ENCODE measurements at regions not wholly inside any gene's neighbourhood (a gene's known extent, or its start where the extent isn't known, plus 50 kb on each side); places are given as distances from the start of the nearest gene placed in this dataset.

GRCh38 chr2:193276560-193276959 is 1081.8 kb upstream of the TMEFF2 start:
- no peaks in the 10 kb centered on the region for H3K23me2 ChIP-seq (ENCODE audit: low read depth, low read length)
- 97% methylated on average over 16 of the region's 16 CpGs; no CpG with 5 or more reads in 1 of the 2 experiments for WGBS, 2 experiments (ENCODE audit: extremely low coverage in 1 of 2, insufficient coverage in 1 of 2, insufficient read length in 1 of 2, insufficient replicate concordance in 2 of 2, low coverage in 1 of 2, low lambda C conversion rate in 2 of 2, missing lambda C conversion rate in 1 of 2)
- no peak overlapping the region for H3K9ac ChIP-seq (replicated peaks in 1 of 4; ENCODE audit: extremely low read depth in 1 of 4, low read depth in 3 of 4, low read length in 3 of 4)
- no peaks in the 10 kb centered on the region for H3K4me1 ChIP-seq (replicated peaks in 1 of 4; ENCODE audit: control insufficient read depth in 3 of 4, insufficient read depth in 4 of 4, low read length in 3 of 4)
- H4K20me1 ChIP-seq (replicated peaks in 1 of 2; ENCODE audit: control insufficient read depth in 1 of 2, insufficient read depth in 2 of 2, low read length in 2 of 2): no peaks in the 10 kb centered on the region
- H4K8ac ChIP-seq (ENCODE audit: extremely low read depth, insufficient read depth, low read length): 0 out of 2 replicates have a peak overlapping the region, but pooled peaks have one; percentile 21
- H3K27me3 ChIP-seq (replicated peaks in 1 of 4; ENCODE audit: control insufficient read depth in 3 of 4, extremely low read depth in 1 of 4, insufficient read depth in 3 of 4, low read length in 3 of 4): peaks cover 0 to 1% (median 0%) of the 10 kb centered on the region in 4 experiments; a peak in 1 of 7 replicates
- no peaks in the 10 kb centered on the region for H3K79me2 ChIP-seq (ENCODE audit: control insufficient read depth in 1 of 2, insufficient read depth in 2 of 2, low read length in 2 of 2)
- H3K9me3 ChIP-seq (ENCODE audit: insufficient read depth in 2 of 2, low read depth in 1 of 2, low read length in 1 of 2): no peaks in the 10 kb centered on the region; a peak in 2 of 4 replicates
- no peak overlapping the region for H2AFZ ChIP-seq (ENCODE audit: low read length)
- no peak overlapping the region for H3K4me2 ChIP-seq (ENCODE audit: insufficient read depth in 1 of 2, low read depth in 2 of 2, low read length in 2 of 2)
- H2BK12ac ChIP-seq (ENCODE audit: low read depth, low read length): no peak overlapping the region
- no peak overlapping the region for H3K4me3 ChIP-seq (ENCODE audit: extremely low read depth in 1 of 4, insufficient read depth in 2 of 4, low read depth in 3 of 4, low read length in 4 of 4)
- POLR2A ChIA-PET (ENCODE audit: partially characterized antibody): no interaction called here
- no peak overlapping the region for H4K91ac ChIP-seq (replicated peaks; ENCODE audit: insufficient read length, low read length)
- no peak overlapping the region for H2BK120ac ChIP-seq (replicated peaks; ENCODE audit: low read depth, low read length)
- TF ChIP-seq JUND (IDR thresholded peaks at IDR 0.05; ENCODE audit: low read length) (no peak), SP2 (IDR thresholded peaks at IDR 0.05; ENCODE audit: low read length) (no peak), HDAC2 (IDR thresholded peaks at IDR 0.05; ENCODE audit: borderline replicate concordance in 1 of 2, low read depth in 2 of 2, low read length in 2 of 2) (no peak), CTCF (IDR thresholded peaks at IDR 0.05; ENCODE audit: control extremely low read depth in 1 of 3, insufficient read depth in 1 of 3, low read depth in 1 of 3, low read length in 3 of 3) (no peak)
- DNase-seq (ENCODE audit: low read depth in 1 of 2, low spot score in 2 of 2) (no peak), FAIRE-seq (no peak)
- H2BK20ac ChIP-seq (ENCODE audit: low read length): no peak overlapping the region
- no peaks in the 10 kb centered on the region for H3K36me3 ChIP-seq (ENCODE audit: control insufficient read depth in 2 of 4, insufficient read depth in 4 of 4, low read length in 3 of 4)
- no peak overlapping the region for H3K27ac ChIP-seq (ENCODE audit: low read depth, low read length)
- no peak overlapping the region for H2BK15ac ChIP-seq (ENCODE audit: low read length)
- H3K4ac ChIP-seq (replicated peaks; ENCODE audit: insufficient read length, low read depth, low read length): no peak overlapping the region
- no peak overlapping the region for H3K23ac ChIP-seq (ENCODE audit: insufficient read length)
- no peak overlapping the region for H2BK5ac ChIP-seq (ENCODE audit: low read depth, low read length)
- H3K56ac ChIP-seq (replicated peaks; ENCODE audit: insufficient read length, low read depth, low read length): no peak overlapping the region
- H2AK5ac ChIP-seq (ENCODE audit: low read depth, low read length): no peak overlapping the region
- no peak overlapping the region for H4K5ac ChIP-seq (ENCODE audit: insufficient read length, low read depth, low read length)
- H3K18ac ChIP-seq (ENCODE audit: extremely low read depth, low read length): no peak overlapping the region
- H3K14ac ChIP-seq (ENCODE audit: insufficient read length): no peak overlapping the region
- CTCF ChIA-PET (ENCODE audit: partially characterized antibody): interaction anchor here (0.6 to 0.7 kb wide), 3 partner anchors 307 to 1407 kb away, joined by 3 to 4 read pairs (median 3); no protein-coding TSS in a partner anchor
- no peaks in the 10 kb centered on the region for H3K79me1 ChIP-seq (ENCODE audit: low read depth, low read length)
